ENCODE measurements at regions not wholly inside any gene's neighbourhood (a gene's known extent, or its start where the extent isn't known, plus 50 kb on each side); places are given as distances from the start of the nearest gene placed in this dataset.

- TF ChIP-seq EP300 (IDR thresholded peaks at IDR 0.05; ENCODE audit: borderline replicate concordance) (no peak), YY1 (IDR thresholded peaks at IDR 0.05; ENCODE audit: low read depth) (no peak), FOXM1 (IDR thresholded peaks at IDR 0.05; ENCODE audit: borderline replicate concordance, low read depth) (no peak), EGR1 (IDR thresholded peaks at IDR 0.05) (no peak), TCF12 (IDR thresholded peaks at IDR 0.05; ENCODE audit: low read depth) (no peak), ZBTB7A (IDR thresholded peaks at IDR 0.05; ENCODE audit: low read depth) (no peak), TAF1 (IDR thresholded peaks at IDR 0.05; ENCODE audit: low read depth) (no peak), NFIC (IDR thresholded peaks at IDR 0.05) (no peak), RAD21 (IDR thresholded peaks at IDR 0.05; ENCODE audit: low read depth) (no peak), CREB1 (IDR thresholded peaks at IDR 0.05; ENCODE audit: low read depth) (no peak), TEAD4 (IDR thresholded peaks at IDR 0.05) (no peak), CEBPB (IDR thresholded peaks at IDR 0.05) (no peak)
- TF ChIP-seq, protein P1, sequence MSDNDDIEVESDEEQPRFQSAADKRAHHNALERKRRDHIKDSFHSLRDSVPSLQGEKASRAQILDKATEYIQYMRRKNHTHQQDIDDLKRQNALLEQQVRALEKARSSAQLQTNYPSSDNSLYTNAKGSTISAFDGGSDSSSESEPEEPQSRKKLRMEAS (IDR thresholded peaks at IDR 0.05), result no peak
- TF ChIP-seq, protein P2, sequence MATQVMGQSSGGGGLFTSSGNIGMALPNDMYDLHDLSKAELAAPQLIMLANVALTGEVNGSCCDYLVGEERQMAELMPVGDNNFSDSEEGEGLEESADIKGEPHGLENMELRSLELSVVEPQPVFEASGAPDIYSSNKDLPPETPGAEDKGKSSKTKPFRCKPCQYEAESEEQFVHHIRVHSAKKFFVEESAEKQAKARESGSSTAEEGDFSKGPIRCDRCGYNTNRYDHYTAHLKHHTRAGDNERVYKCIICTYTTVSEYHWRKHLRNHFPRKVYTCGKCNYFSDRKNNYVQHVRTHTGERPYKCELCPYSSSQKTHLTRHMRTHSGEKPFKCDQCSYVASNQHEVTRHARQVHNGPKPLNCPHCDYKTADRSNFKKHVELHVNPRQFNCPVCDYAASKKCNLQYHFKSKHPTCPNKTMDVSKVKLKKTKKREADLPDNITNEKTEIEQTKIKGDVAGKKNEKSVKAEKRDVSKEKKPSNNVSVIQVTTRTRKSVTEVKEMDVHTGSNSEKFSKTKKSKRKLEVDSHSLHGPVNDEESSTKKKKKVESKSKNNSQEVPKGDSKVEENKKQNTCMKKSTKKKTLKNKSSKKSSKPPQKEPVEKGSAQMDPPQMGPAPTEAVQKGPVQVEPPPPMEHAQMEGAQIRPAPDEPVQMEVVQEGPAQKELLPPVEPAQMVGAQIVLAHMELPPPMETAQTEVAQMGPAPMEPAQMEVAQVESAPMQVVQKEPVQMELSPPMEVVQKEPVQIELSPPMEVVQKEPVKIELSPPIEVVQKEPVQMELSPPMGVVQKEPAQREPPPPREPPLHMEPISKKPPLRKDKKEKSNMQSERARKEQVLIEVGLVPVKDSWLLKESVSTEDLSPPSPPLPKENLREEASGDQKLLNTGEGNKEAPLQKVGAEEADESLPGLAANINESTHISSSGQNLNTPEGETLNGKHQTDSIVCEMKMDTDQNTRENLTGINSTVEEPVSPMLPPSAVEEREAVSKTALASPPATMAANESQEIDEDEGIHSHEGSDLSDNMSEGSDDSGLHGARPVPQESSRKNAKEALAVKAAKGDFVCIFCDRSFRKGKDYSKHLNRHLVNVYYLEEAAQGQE (IDR thresholded peaks at IDR 0.05; ENCODE audit: low read depth), result no peak
- TF ChIP-seq, protein P3, sequence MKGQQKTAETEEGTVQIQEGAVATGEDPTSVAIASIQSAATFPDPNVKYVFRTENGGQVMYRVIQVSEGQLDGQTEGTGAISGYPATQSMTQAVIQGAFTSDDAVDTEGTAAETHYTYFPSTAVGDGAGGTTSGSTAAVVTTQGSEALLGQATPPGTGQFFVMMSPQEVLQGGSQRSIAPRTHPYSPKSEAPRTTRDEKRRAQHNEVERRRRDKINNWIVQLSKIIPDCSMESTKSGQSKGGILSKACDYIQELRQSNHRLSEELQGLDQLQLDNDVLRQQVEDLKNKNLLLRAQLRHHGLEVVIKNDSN (IDR thresholded peaks at IDR 0.05), result no peak
These were observed 142.9 kb upstream of the WNT4 start for GRCh38 chr1:22285549-22286396.

GRCh38 chr1:22286491-22286890 is 143.6 kb upstream of the WNT4 start:
- TF ChIP-seq CEBPB (IDR thresholded peaks at IDR 0.05) (no peak), ZBTB7A (IDR thresholded peaks at IDR 0.05; ENCODE audit: low read depth) (no peak), EP300 (IDR thresholded peaks at IDR 0.05; ENCODE audit: borderline replicate concordance) (no peak), FOXM1 (IDR thresholded peaks at IDR 0.05; ENCODE audit: borderline replicate concordance, low read depth) (no peak), TEAD4 (IDR thresholded peaks at IDR 0.05) (no peak), RAD21 (IDR thresholded peaks at IDR 0.05; ENCODE audit: low read depth) (no peak), EGR1 (IDR thresholded peaks at IDR 0.05) (no peak), CREB1 (IDR thresholded peaks at IDR 0.05; ENCODE audit: low read depth) (no peak), TCF12 (IDR thresholded peaks at IDR 0.05; ENCODE audit: low read depth) (no peak), NFIC (IDR thresholded peaks at IDR 0.05) (no peak), YY1 (IDR thresholded peaks at IDR 0.05; ENCODE audit: low read depth) (no peak), TAF1 (IDR thresholded peaks at IDR 0.05; ENCODE audit: low read depth) (no peak)
- TF ChIP-seq, protein P1 (IDR thresholded peaks at IDR 0.05), result no peak
- TF ChIP-seq, protein P3 (IDR thresholded peaks at IDR 0.05), result no peak
- TF ChIP-seq, protein P2 (IDR thresholded peaks at IDR 0.05; ENCODE audit: low read depth), result no peak

DNA sequence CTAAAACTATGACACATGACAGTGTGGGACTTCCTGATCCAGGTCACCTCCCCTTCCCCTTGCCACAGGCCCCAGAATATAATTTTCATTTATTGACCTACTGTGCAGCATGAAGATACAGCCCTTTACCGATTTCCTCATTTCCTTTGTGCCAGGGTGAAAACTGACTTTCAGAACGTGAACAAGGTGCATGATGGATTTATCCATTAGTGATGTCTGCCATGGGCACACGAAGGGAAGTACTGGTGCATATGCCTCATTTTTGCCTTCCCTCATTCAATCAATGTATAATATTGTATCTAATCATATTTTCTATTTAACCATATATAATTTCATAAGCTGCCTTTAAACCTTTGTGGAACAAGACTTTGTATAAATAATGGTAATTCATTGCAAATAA is 144.4 kb upstream of the WNT4 start:
- TF ChIP-seq YY1 (IDR thresholded peaks at IDR 0.05; ENCODE audit: low read depth) (no peak), CREB1 (IDR thresholded peaks at IDR 0.05; ENCODE audit: low read depth) (no peak), FOXM1 (IDR thresholded peaks at IDR 0.05; ENCODE audit: borderline replicate concordance, low read depth) (no peak), EGR1 (IDR thresholded peaks at IDR 0.05) (no peak)
- TF ChIP-seq, protein P2 (IDR thresholded peaks at IDR 0.05; ENCODE audit: low read depth), result no peak

DNA sequence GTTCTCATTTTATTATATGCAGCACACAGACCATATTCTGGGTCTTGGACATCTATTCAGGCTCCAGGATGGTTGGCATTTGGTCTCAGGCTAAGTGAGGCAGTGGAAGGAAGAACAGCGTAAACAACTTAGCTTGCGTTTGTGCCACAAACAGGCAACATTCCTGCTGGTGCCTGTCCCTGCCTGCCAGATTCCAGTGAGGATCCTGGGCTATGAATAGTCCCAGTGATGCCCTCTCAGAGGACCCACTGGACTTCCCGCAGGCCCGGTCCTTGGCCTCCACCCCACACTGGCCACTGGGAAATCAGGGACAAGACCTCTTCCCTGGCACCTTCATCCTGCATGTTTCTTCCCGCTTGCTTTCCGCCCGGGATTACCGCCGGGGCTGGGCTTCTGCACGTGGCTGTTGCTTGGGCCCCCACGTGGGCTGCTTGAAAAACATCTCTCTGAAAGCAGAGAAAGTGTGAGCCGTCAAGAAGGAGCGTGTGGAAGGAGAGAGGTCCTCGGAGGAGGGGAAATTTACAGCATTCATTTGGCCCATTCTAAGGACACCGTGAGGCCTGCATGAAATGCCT is 145.1 kb upstream of the WNT4 start:
- TF ChIP-seq NFIC (IDR thresholded peaks at IDR 0.05) (no peak), TEAD4 (IDR thresholded peaks at IDR 0.05) (no peak), CEBPB (IDR thresholded peaks at IDR 0.05) (no peak), ZBTB7A (IDR thresholded peaks at IDR 0.05; ENCODE audit: low read depth) (no peak), EGR1 (IDR thresholded peaks at IDR 0.05) (no peak), FOXM1 (IDR thresholded peaks at IDR 0.05; ENCODE audit: borderline replicate concordance, low read depth) (no peak), EP300 (IDR thresholded peaks at IDR 0.05; ENCODE audit: borderline replicate concordance) (no peak), YY1 (IDR thresholded peaks at IDR 0.05; ENCODE audit: low read depth) (no peak), TCF12 (IDR thresholded peaks at IDR 0.05; ENCODE audit: low read depth) (no peak), TAF1 (IDR thresholded peaks at IDR 0.05; ENCODE audit: low read depth) (no peak), CREB1 (IDR thresholded peaks at IDR 0.05; ENCODE audit: low read depth) (no peak), RAD21 (IDR thresholded peaks at IDR 0.05; ENCODE audit: low read depth) (no peak)
- TF ChIP-seq, protein P3 (IDR thresholded peaks at IDR 0.05), result no peak
- TF ChIP-seq, protein P2 (IDR thresholded peaks at IDR 0.05; ENCODE audit: low read depth), result no peak
- TF ChIP-seq, protein P1 (IDR thresholded peaks at IDR 0.05), result no peak

Measured in Ishikawa (cell line).